ENCODE measurements at regions not wholly inside any gene's neighbourhood (a gene's known extent, or its start where the extent isn't known, plus 50 kb on each side); places are given as distances from the start of the nearest gene placed in this dataset.
"Not testable (repeated sequence)": the region's sequence is repeated elsewhere in the genome, so short reads cannot be mapped to it uniquely, and the experiment has no call there.

- Histone ChIP-seq H3K4me1 (ENCODE audit: control insufficient read depth, insufficient read depth, low read length) (peaks cover 30% of the 10 kb centered on the region), H3K9ac (ENCODE audit: low read length in 2 of 2) (no peak overlapping the region), H3K4me3 (ENCODE audit: low read length in 2 of 2) (no peak overlapping the region)
Observed at GRCh38 chr2:231644426-231644825, 51.8 kb downstream of the TEX44 start.

DNA sequence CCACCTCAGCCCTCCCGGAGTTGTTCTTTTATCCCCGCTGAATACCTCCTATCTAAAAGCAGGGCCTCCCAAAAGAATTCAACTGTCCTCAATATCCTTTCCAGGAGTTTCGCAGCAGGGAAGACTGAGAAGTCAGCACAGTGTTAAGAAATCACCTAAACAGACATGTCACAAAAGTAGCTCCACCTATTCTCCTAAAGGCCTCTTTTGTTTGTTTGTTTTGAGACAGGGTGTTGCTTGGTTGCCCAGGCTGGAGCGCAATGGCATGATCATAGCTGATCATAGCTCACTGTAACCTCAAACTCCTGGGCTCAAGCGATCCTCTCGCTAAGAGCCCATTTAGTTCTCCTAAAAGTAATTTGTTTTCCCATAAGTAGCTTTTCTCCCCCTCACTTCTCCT lies 53.8 kb downstream of the TEX44 start:
- Histone ChIP-seq H3K36me3 (ENCODE audit: control insufficient read depth in 2 of 2, insufficient read depth in 2 of 2, low read length in 2 of 2) (no peaks in the 10 kb centered on the region), H3K4me1 (ENCODE audit: control insufficient read depth, insufficient read depth, low read length) (peaks cover 26% of the 10 kb centered on the region), H3K9me3 (ENCODE audit: control insufficient read depth in 2 of 2, low read length in 2 of 2) (no peaks in the 10 kb centered on the region), H3K9ac (ENCODE audit: low read length in 2 of 2) (no peak overlapping the region), H3K4me3 (ENCODE audit: low read length in 2 of 2) (no peak overlapping the region), H3K27me3 (ENCODE audit: control insufficient read depth in 1 of 2, insufficient read depth in 2 of 2, low read length in 2 of 2) (no peaks in the 10 kb centered on the region), H3K27ac (ENCODE audit: low read length) (no peak overlapping the region)

More at GRCh38 chr2:231644426-231644825, 51.8 kb downstream of the TEX44 start:
- no peaks in the 10 kb centered on the region for H3K36me3 ChIP-seq (ENCODE audit: control insufficient read depth in 2 of 2, insufficient read depth in 2 of 2, low read length in 2 of 2)
- no peaks in the 10 kb centered on the region for H3K9me3 ChIP-seq (ENCODE audit: control insufficient read depth in 2 of 2, low read length in 2 of 2)
- H3K27ac ChIP-seq (ENCODE audit: low read length) = no peak overlapping the region
- H3K27me3 ChIP-seq (ENCODE audit: control insufficient read depth in 1 of 2, insufficient read depth in 2 of 2, low read length in 2 of 2) = no peaks in the 10 kb centered on the region

DNA sequence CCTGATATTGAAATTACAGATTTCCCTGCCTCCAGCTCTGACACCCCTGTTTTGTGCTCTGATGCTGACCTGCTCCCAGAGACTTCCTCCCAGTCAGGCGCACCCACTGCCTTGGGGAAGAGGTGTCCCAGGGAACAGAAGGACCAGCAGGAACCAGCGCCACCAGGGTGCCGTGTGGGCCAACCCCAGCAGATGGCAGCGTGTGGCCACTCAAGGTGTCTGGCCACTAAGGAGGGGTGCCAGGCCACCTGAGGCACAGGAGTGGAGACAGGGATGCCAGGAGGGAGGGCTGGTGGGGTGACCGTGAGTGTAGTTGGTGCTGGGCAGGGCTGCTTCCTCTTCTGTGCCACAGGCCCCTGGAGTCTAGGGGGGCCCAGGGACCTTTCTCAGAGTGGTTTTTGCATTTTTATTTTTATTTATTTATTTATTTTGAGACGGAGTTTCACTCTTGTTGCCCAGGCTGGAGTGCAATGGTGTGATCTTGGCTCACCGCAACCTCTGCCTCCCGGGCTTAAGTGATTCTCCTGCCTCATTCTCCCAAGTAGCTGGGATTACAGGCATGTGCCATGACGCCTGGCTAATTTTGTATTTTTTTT lies 56.0 kb downstream of the TEX44 start:
- H3K9me3 ChIP-seq (ENCODE audit: control insufficient read depth in 2 of 2, low read length in 2 of 2) = no peaks in the 10 kb centered on the region
- H3K4me1 ChIP-seq (ENCODE audit: control insufficient read depth, insufficient read depth, low read length) = peaks cover 9% of the 10 kb centered on the region
- H3K9ac ChIP-seq (ENCODE audit: low read length in 2 of 2) = peak overlapping the region in 1 of 2 donors; percentile 47
- H3K27me3 ChIP-seq (ENCODE audit: control insufficient read depth in 1 of 2, insufficient read depth in 2 of 2, low read length in 2 of 2) = no peaks in the 10 kb centered on the region
- H3K36me3 ChIP-seq (ENCODE audit: control insufficient read depth in 2 of 2, insufficient read depth in 2 of 2, low read length in 2 of 2) = no peaks in the 10 kb centered on the region
- no peak overlapping the region for H3K27ac ChIP-seq (ENCODE audit: low read length)
- H3K4me3 ChIP-seq (ENCODE audit: low read length in 2 of 2) = no peak overlapping the region

GRCh38 chr2:231651561-231651960 lies 56.8 kb upstream of the PTMA start:
- not testable (repeated sequence) for H3K9me3 ChIP-seq (ENCODE audit: control insufficient read depth in 2 of 2, low read length in 2 of 2); H3K27ac ChIP-seq (ENCODE audit: low read length); H3K36me3 ChIP-seq (ENCODE audit: control insufficient read depth in 2 of 2, insufficient read depth in 2 of 2, low read length in 2 of 2); H3K27me3 ChIP-seq (ENCODE audit: control insufficient read depth in 1 of 2, insufficient read depth in 2 of 2, low read length in 2 of 2); H3K9ac ChIP-seq (ENCODE audit: low read length in 2 of 2); H3K4me1 ChIP-seq (ENCODE audit: control insufficient read depth, insufficient read depth, low read length); H3K4me3 ChIP-seq (ENCODE audit: low read length in 2 of 2)

DNA sequence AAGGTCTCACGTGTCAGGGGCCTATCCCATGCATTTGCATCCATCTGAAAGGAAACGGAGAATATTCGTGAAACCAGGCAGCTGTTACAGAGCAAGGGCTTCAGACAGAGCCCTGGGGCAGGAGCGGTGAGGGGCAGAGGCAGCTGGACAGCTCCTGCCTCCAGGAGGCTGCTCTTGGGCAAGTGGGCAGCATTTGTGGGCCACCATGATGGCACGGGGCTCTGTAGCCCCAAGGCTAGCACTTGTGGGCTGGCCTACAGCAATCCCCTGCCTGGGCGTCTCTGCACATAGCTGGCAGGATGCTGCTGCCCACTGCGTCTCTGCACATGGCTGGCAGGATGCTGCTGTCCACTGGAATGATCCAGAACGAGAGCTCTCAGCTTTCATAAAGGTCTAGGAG lies 52.8 kb upstream of the PTMA start:
- H3K4me1 ChIP-seq (ENCODE audit: control insufficient read depth, insufficient read depth, low read length) = no peaks in the 10 kb centered on the region
- no peak overlapping the region for H3K9ac ChIP-seq (ENCODE audit: low read length in 2 of 2)
- H3K27ac ChIP-seq (ENCODE audit: low read length) = no peak overlapping the region
- no peaks in the 10 kb centered on the region for H3K9me3 ChIP-seq (ENCODE audit: control insufficient read depth in 2 of 2, low read length in 2 of 2)
- no peaks in the 10 kb centered on the region for H3K27me3 ChIP-seq (ENCODE audit: control insufficient read depth in 1 of 2, insufficient read depth in 2 of 2, low read length in 2 of 2)
- no peaks in the 10 kb centered on the region for H3K36me3 ChIP-seq (ENCODE audit: control insufficient read depth in 2 of 2, insufficient read depth in 2 of 2, low read length in 2 of 2)
- no peak overlapping the region for H3K4me3 ChIP-seq (ENCODE audit: low read length in 2 of 2)

GRCh38 chr2:231655894-231656293 lies 52.4 kb upstream of the PTMA start:
- no peaks in the 10 kb centered on the region for H3K4me1 ChIP-seq (ENCODE audit: control insufficient read depth, insufficient read depth, low read length)
- H3K27me3 ChIP-seq (ENCODE audit: control insufficient read depth in 1 of 2, insufficient read depth in 2 of 2, low read length in 2 of 2) = no peaks in the 10 kb centered on the region

More at GRCh38 chr2:231655894-231656293, 52.4 kb upstream of the PTMA start:
- no peak overlapping the region for H3K4me3 ChIP-seq (ENCODE audit: low read length in 2 of 2)
- no peaks in the 10 kb centered on the region for H3K36me3 ChIP-seq (ENCODE audit: control insufficient read depth in 2 of 2, insufficient read depth in 2 of 2, low read length in 2 of 2)
- no peak overlapping the region for H3K9ac ChIP-seq (ENCODE audit: low read length in 2 of 2)
- no peak overlapping the region for H3K27ac ChIP-seq (ENCODE audit: low read length)
- no peaks in the 10 kb centered on the region for H3K9me3 ChIP-seq (ENCODE audit: control insufficient read depth in 2 of 2, low read length in 2 of 2)
